ENCODE measurements at regions not wholly inside any gene's neighbourhood (a gene's known extent, or its start where the extent isn't known, plus 50 kb on each side); places are given as distances from the start of the nearest gene placed in this dataset.
A peak's percentile ranks its signal among the peaks of the same experiment; 100 is the strongest.

DNA sequence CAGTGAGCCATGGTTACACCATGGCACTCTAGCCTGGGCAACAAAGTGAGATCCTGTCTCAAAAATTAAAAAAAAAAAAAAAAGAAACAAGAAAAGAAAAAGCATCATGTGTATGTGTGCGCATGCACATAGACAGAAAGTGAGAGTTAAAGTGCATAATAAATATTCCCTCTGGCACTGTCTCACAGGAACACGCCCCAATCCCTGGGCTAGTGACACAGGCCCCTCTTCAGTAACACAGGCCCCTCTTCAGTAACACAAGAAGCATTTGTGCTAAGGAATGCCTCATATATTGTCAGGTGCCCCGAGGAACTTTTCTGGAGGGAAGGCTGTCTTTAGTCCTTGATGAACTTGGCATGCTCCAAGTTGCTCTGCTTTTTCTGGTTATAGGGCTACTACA lies 57.5 kb downstream of the RPL27A start:
- DNase-seq, result no peak

DNA sequence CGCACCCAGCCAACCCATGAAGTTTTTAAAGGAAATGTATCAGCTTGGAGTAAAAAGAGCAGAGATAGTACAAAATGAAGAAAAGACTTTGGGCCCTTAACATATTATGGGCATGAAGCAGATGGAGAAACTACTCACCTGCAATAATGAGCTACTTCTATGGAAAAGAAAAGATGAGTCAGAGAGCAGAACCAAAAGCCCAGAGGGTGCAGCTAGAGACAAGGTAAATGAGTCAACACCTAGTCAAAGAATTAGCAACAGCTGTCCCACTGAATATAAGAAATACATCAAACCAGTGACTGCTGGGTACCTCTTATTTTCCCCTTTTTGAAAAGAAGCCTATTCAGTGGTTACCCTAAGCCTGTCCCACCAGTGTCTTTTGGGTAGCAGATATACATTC lies 61.8 kb downstream of the RPL27A start:
- DNase-seq, result peak; percentile 19

DNA sequence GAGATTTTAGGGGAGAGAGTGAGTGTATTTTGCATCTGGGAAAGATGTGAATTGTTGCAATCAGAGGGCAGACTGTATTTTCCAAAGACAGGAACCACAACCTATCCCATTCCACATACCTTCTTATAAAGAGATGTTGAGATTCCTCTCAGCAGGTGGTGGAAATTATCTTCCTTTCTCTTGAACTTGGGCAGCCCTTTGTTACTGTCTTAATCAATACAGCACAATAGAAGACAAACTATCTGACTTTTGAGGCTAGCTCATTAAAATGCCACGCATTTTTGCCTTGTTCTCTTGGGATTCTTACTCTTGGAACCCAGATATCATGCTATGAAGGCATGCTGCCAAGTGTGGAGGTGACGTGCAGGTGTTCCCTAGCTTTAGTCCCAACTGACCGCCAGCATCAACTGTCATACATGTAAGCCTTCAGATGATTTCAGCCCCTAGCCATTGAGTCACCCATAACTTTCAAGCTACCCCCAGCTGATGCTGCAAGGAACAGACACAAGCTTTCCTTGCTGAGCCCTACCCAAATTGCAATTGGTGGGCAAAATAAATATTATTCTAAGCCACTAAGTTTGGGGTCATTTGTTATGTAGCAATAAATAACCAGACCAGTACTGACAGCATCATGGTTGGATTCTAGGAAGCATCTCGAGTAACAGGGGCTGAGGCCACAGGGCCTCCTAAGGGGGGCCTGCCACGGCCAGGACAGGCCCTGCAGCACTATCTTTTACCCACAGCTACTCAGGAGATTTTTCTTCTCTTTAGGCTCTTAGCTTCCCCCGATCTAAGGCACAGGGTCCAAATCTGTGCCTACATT lies 63.0 kb downstream of the RPL27A start:
- DNase-seq, result no peak

DNA sequence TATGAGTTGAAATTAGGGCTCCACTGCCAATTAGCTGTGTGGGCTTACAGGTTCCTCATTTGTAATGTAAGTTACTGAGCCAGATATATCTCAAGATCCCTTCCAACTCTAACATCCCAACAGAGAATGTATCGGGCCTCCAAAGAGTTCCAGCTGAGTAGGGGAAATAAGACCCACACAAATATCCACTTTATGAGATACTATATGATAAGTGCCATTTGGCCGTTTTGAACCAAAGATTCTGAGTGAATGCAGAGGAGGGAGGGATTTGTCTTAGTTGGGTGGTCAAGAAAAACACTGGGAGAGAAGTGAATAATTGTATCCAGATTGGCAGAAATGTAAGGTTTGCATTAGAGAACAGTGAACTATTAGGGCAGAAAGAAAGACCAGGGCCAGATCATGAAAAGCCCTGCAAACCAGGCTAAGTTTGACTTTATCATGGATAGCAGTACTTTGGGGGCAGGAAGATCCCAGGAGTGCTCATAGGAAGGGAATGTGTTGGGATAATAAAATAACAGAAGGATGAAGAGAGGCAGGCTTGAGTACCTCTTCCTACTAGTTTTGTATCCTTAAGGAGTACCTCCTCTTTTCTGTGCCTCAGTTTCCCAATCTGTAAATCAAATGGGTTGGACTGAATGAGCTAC lies 63.9 kb downstream of the RPL27A start:
- no peak for DNase-seq

DNA sequence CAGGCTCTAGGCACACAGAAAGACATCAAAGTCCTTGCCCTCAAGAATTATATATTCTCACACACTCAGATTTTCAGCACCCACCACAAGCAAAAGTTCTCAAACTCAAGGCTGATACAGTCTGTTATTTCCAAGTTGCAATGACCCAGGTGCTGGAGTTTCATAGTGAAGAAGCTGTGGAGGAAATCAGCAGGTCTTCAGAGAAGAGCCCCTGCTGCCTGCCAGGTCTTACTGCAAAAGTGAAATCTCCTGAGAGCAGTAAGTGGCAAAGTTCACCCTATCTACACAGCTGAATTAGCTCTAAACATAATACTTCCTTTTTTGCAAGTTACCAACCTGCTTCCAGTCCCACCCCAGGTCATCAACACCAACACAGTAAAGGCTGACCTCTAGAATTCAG lies 64.6 kb downstream of the RPL27A start:
- no peak for DNase-seq

DNA sequence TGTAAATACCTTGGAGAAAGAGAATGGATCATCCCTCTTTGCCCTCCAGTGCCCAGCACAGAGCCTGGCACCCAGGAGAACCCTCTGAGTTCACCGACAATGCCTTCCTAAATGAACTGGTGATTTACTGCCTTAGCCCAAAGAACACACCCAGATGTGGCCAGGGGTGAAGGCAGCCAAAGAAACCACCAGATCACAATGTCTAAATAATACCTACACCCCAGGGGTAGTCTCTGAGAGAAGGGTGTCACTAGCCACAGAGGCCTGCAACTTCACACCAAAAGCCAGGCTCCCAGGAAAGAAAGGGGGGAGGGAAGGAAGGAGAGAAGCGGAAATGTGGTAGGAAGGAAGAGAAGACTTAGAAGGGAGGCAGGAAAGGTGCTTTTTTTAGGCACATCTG lies 65.7 kb downstream of the RPL27A start:
- no peak for DNase-seq

DNA sequence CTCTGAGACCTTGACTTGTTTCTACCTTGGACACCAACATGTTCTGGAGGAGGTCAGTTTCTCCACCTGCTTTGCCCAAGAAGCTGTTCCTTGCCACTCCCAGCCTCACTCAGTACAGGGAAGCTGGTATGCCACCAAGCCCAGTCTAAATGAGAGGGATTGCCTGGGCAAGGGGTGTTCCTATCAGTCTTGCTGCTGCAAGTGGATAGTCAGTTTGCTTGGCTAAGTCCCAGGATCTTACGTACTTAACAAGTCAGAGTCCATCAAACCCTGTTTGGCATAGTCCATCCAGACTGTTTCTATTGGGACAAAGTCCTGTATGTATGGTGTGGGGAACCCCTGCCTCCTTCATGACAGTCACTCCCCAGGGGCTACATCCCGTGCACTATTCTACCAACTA lies 66.6 kb downstream of the RPL27A start:
- no peak for DNase-seq

DNA sequence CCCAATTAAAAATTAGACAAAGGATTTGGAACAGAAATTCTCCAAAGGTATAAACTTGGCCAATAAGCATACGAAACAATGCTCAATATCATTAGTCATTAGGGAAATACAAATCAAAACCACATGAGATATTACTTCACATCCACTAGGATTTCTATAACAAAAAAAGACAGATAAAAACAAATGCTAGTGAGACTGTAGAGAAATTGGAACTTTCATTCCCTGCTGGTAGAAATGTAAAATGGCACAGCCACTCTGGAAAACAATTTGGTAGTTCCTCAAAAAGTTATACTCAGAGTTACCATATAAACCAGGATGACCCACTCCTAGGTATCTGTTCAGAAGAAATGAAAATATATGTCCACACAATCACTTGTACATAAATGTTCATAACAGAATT lies 71.6 kb downstream of the RPL27A start:
- no peak for DNase-seq

DNA sequence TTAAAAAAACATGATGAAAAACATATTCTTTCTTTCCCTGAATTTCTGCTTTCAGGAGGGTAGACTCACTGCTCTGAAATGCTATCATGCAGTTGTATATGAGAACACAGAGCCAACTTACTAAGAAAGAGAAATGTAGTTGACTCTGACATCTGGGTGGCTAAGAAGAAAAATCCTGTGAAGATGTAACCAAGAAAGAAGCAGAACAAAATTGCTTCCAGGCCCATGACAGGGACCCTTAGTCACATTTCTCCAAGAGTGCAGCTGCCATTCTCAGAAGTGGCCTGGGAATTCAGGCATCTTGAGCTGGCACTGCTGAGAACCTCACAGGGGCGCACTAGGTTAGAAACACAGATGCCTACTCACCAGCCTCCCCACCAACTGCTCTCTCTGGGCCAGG lies 73.6 kb downstream of the RPL27A start:
- DNase-seq, result no peak

DNA sequence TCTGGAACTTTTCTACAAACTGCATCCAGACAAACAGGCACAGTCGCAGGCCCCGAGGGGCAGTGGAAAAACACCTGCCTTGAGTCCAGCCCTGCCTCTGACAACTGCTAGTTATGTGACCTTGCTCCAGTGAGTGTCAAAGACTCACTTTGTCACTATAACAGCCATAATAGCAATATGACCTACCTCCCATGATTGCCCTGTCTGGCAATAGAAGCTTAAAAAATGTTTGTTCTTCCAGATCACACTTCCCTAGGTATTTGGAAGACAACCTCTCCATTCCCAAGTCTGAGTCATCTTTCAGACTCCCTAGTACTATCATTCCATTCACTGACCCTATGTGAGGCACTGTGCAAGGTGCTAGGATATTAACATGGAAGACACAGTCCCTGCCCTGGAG lies 74.5 kb downstream of the RPL27A start:
- no peak for DNase-seq

DNA sequence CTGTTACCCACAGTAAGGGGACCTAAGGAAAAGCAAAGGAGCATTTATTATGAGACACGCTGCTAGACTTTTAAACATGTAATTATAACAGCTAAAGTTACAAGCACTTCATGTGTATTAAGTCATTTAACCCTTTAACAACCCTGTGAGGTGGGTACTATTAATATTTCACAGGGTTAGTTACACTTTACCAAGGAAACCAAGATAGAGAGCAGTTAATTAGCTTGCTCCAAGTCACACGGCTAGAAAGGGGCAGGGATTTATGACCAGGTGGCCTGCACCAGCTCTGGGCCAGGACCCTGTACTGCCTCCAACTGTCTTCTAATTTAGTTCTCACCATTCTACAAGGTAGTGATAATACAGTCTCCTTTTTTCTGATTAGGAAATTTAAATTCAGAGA lies 74.9 kb downstream of the RPL27A start:
- DNase-seq, result no peak

DNA sequence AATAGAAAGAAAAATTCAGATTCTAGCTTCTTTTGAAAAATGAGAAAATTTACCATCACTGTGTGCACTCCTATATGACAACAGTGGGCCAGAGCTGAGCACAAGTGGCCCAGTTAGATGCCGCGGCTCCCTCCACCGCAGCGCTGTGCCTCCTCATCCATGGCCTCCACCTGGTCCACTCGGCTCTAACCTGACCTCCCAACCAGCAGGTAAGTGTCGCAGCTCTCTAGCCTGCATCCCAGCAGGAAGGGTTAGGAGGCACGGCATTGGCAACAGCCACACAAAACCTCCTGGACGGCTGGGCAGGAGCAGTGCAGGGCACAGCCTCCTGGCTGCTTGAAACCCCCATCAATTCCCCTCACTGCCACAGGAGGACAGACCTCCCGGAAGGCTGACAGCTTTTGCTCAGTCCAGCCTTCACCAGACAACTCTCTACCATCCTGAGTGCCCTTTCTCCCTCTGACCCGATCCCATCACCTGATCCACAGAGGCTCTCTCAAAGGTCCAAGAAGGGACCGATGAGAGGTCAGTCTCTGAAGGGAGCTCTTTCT lies 76.1 kb downstream of the RPL27A start:
- DNase-seq, result no peak

DNA sequence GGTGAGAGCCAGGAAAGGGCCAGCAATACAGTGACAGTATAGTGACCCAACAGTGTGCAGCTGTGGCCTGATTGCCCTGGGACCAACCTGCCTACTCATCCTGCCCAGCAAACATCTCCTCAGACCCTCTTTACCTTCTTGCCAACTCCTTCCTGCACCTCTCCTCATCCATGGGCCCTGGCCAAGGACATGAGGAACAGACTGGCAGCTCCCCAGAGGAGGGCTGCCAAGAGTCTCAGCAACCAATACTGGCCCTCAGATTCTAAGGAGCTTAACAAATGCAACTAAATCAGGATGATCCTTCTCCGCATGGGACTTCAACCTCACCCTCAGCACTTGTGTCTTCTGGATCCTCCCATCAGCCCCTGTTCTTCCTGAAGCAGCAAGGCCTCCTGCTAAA lies 77.0 kb downstream of the RPL27A start:
- DNase-seq, result no peak

DNA sequence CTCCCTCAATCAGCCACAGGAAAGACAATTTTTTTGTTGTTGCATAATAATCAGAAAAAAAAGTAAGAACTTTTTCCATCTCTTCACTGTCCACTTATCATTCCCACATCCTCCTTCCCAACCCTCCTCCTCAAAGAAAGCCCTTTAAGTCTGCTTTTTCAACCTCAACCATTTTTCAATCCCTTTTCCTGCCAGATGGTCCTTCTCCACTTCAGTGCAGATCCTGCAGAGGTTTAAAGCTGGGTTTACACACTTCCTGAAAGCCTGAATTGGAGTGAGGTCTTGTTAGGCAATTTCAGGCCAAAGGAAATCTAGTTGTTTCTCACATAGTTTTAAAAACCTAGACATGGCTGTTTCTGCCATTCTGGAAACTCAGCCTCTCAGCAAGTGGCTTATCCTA lies 78.3 kb downstream of the RPL27A start:
- no peak for DNase-seq

DNA sequence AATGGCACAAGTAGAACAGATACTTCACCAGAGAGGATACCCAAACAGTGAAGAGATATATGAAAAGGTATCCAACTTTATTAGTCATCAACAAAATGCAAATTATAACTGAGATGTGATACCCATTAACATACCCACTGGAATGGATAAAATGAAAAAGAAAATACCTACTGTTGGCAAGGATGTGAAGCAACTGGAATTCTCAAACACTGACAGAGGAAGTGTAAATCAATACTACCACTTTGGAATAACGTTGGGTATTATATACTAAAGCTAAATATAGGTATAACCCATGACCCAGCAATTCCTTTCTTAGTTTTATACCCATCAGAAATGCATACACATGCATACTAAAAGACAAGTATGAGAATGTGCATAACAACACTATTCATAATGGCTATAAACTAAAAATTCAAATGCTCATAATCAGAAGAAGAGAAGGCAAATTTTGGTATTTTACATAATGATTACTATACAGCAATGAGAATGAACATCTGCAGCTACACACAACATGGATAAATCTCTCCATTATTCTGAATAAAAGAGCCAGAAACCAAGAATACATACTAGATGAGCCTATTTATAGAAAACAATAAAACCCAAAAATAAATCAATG lies 80.6 kb downstream of the RPL27A start:
- DNase-seq, result no peak

DNA sequence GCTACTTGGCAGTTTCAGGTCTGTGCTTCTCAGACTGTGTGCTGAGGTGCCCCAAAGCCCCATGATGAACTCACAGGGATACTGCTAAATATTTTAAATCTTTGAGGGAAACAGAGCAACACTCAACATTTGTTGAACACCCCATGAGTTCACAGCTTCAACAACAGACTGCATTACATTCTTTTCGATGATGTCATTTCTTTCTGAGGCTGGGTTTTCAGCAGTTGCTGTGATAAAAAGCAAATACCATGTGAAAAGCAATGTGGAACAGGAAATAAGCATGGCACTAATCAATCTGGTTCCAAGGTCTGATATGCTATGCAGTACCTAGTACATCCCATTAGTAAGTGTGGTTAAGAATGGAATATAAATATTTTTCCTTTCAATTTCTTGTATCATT lies 82.7 kb downstream of the RPL27A start:
- DNase-seq, result no peak

DNA sequence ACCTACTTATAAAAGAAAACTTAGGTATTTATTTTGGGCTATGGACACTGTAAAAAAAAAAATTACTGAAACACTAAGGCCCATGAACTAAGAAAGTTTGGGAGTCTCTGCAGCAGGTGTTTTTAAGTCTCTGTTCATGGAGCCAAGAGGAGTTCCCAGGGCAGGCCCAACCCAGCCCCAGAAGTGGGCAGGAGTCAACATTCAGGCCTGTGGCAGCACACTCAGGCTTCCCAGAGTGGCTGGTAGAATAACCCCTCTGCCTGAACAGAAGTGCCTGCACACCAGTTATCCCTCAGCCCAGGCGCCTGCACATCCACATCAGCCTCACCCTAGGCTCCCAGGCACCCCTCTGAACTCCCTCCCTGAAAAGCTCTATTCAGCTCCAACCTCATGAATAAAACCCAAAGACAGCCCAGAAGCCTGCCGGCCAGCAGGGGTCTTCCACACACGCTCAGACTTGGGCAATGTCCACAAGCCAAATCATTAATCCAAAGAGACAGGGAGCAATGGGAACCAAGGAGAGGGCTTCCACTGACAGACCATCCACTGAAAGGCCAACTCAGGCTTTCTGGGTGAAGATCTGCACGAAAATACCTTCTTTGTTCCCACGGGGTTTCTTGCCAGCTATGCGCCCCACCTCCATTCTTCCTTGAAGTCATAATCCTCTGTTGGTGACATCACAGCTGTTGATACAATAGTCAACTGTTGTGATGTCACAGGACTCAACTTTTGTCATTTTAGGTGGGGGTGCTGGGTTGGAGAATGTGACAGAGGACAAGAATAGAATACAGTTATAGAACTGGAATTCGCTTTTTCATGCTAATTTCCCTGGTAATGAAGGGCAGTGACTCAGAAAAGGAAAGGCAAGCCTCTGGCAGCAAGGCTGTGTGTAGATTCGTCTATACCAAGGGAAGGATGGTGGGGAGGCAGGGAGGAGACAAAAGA lies 83.7 kb downstream of the RPL27A start:
- no peak for DNase-seq

DNA sequence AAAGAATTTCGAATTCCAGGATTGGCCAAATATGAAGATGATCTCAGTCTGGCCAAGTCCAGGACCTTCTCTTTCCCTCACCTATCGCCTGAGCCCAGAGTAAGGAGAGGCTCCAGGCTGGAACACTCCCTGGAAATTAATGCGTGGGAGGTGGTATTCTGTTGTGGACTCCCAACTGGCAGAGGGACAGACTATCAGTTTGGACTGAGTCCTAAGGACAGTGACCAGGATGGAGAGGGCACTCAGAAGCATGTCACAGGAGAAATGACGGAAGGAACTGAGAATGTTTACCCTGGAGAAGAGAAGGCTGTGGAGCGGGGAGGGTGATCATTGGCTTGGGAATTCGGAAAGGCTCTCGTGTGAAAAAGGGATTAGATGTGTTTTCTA lies 84.4 kb downstream of the RPL27A start:
- no peak for DNase-seq

DNA sequence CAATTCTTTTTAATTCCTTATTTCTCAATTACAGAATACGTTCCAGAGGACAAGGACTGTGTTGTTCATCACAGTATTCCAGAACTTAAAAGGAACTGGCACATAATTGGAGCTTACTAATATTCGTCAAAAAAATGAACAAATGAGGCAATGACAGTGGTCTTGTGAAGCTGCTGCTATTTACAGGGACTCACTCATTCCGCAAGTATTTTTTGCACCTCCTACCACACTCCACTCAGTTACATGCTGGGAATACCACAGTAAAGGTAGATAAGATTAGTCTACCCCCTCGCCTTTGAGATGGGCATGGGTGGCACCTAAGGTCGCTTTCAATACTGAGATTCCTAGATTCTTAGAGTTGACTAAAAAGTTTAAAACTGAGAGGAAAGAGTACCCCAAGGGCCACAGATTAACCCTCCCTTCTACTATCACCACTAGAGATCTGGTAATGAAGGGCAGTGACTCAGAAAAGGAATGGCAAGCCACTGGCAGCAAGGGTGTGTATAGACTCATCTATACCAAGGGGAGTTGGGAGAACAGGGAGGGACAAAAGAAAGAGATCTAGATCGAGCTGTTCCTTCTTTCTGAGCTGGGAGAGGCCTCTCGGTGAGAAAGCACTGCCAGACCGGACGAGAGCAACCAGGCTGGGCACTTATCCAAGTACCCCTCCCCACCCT lies 85.0 kb downstream of the RPL27A start:
- no peak for DNase-seq

DNA sequence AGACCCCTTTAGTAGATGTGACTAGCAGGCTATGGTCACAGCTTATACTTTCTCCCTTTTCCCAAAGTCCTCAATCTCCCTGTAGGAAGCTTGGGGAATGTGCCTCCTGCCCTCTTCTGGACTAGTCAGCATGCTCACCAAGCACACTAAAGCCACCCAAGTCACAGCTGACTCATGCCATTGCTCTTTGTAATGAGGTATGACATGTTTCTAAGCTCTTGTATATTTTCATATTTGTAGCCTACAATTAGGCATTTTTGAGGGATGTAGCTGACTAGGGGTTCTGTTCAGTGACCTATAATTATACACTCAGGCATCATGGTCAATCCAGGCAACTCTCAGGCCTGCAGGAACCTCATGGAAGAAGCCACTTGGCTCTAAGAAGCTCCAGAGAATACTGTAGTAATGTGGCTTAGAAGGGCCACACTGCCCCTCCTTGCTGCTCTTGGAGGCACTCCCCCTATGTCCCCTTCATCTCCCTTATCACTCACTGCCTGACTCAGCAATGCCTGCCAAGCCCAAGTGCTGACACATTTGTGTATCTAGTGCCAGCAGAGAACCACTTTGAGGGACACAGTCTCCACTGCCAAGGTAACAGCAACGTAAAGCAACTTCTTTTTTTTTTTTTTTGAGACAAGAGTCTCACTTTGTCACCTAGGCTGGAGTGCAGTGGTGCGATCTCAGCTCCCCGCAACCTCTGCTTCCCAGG lies 86.2 kb downstream of the RPL27A start:
- no peak for DNase-seq

Measured in activated CD4-positive, alpha-beta T cell treated with anti-CD3 and anti-CD28 coated beads for 48 hours (primary cell).